Calu3 (cell line): ENCODE measurements at regions not wholly inside any gene's neighbourhood (a gene's known extent, or its start where the extent isn't known, plus 50 kb on each side); places are given as distances from the start of the nearest gene placed in this dataset.

Source experiments
- BruUV-seq: library from RNA; stranded (reverse); fragments of 400-500 nt; replicated peaks from 2 replicates; lab custom pipeline; 2021; lab: Mats Ljungman, UMichigan
- CTCF ChIA-PET: fragments of 300-600 bp; sonication (Branson Sonifier 250); formaldehyde crosslinking; loops from one replicate; lab custom pipeline; 2022; ENCODE audit warnings: antibody characterized with exemption; lab: Charles Lee
- DNase-seq: peaks from one replicate; pipeline ENCODE4 v3.0.0; 2022
- H3K27ac Mint-ChIP-seq: one replicate; pipeline ENCODE4 v1.8.0; 2022; ENCODE audit warnings: mixed read lengths; ENCODE audit not compliant: unreplicated experiment
- H3K27me3 Mint-ChIP-seq: one replicate; pipeline ENCODE4 v1.8.0; 2022; ENCODE audit warnings: mixed read lengths; ENCODE audit not compliant: unreplicated experiment
- H3K36me3 Mint-ChIP-seq: one replicate; pipeline ENCODE4 v1.8.0; 2022; ENCODE audit warnings: mild to moderate bottlenecking, moderate library complexity, mixed read lengths; ENCODE audit not compliant: insufficient read depth, unreplicated experiment
- H3K4me1 Mint-ChIP-seq: one replicate; pipeline ENCODE4 v1.8.0; 2022; ENCODE audit warnings: mild to moderate bottlenecking, low read depth, mixed read lengths; ENCODE audit not compliant: unreplicated experiment
- H3K4me3 Mint-ChIP-seq: one replicate; pipeline ENCODE4 v1.8.0; 2022; ENCODE audit warnings: mild to moderate bottlenecking, low read depth, moderate library complexity, mixed read lengths; ENCODE audit not compliant: unreplicated experiment
- H3K9me3 Mint-ChIP-seq: one replicate; pipeline ENCODE4 v1.8.0; 2022; ENCODE audit warnings: low read depth, mixed read lengths; ENCODE audit not compliant: unreplicated experiment
- intact Hi-C: fragments of 100-400 bp; cut with micrococcal nuclease; formaldehyde crosslinking; loops from one replicate; pipeline ENCODE4 v1.10.0; 2022; ENCODE audit not compliant: unreplicated experiment
- TF ChIP-seq, protein P1 (sequence below): fragments of 200-600 bp; IDR thresholded peaks from one replicate; pipeline ENCODE4 v1.8.0; 2022; ENCODE audit warnings: antibody characterized with exemption; ENCODE audit not compliant: unreplicated experiment

DNA sequence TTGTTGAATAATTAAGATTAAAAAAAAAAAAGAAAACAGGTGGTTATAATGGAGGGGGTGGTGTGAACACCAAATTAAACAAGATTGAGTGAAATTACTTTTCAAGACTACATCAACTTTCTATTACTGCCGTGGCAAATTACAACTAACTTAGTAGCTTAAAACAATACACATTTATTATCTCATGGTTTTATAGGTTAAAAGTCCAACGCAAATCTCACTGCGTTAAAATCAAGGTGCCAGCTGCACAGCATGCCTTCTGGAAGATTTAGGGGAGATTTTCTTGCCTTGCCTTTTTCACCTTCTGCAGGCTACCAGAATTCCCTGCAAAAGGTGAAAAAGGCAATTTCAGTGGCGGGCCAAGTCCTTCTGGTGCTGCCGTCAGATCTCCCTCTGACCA is 58.5 kb downstream of the ATXN3L start:
- Mint-ChIP-seq H3K4me3 (no peak overlapping the region), H3K27ac (no peak overlapping the region), H3K36me3 (no peaks in the 10 kb centered on the region), H3K9me3 (no peaks in the 10 kb centered on the region), H3K4me1 (no peaks in the 10 kb centered on the region), H3K27me3 (no peaks in the 10 kb centered on the region)
- TF ChIP-seq, protein P1, sequence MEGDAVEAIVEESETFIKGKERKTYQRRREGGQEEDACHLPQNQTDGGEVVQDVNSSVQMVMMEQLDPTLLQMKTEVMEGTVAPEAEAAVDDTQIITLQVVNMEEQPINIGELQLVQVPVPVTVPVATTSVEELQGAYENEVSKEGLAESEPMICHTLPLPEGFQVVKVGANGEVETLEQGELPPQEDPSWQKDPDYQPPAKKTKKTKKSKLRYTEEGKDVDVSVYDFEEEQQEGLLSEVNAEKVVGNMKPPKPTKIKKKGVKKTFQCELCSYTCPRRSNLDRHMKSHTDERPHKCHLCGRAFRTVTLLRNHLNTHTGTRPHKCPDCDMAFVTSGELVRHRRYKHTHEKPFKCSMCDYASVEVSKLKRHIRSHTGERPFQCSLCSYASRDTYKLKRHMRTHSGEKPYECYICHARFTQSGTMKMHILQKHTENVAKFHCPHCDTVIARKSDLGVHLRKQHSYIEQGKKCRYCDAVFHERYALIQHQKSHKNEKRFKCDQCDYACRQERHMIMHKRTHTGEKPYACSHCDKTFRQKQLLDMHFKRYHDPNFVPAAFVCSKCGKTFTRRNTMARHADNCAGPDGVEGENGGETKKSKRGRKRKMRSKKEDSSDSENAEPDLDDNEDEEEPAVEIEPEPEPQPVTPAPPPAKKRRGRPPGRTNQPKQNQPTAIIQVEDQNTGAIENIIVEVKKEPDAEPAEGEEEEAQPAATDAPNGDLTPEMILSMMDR = no peak
- no peak for DNase-seq
- BruUV-seq = no TSS peak
- intact Hi-C loops = no loop called here
- CTCF ChIA-PET = no interaction called here

DNA sequence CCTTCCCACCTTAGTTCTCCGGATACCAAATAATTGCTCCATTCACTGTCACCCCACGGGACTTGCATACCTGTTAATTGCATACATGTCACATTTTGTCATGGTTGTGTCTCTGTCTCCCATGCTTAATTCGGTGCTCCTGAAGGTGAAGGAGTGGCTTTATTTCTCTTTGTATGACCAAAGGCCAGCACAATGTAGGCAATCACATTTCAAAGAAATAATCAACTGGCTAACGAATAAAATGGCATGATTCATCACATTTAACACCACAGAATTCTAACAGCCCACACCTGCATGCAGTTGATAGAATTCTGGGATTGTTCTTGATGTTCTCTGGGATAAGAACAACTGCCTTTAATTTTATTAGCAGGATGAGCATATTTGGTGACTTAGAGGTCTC is 59.3 kb downstream of the ATXN3L start:
- no peaks in the 10 kb centered on the region for H3K9me3 Mint-ChIP-seq
- H3K4me3 Mint-ChIP-seq = no peak overlapping the region
- DNase-seq = no peak
- CTCF ChIA-PET = no interaction called here
- TF ChIP-seq, protein P1 = no peak
- no peaks in the 10 kb centered on the region for H3K4me1 Mint-ChIP-seq
- intact Hi-C loops = no loop called here
- H3K36me3 Mint-ChIP-seq = no peaks in the 10 kb centered on the region
- H3K27me3 Mint-ChIP-seq = no peaks in the 10 kb centered on the region
- H3K27ac Mint-ChIP-seq = no peak overlapping the region
- no TSS peak for BruUV-seq

DNA sequence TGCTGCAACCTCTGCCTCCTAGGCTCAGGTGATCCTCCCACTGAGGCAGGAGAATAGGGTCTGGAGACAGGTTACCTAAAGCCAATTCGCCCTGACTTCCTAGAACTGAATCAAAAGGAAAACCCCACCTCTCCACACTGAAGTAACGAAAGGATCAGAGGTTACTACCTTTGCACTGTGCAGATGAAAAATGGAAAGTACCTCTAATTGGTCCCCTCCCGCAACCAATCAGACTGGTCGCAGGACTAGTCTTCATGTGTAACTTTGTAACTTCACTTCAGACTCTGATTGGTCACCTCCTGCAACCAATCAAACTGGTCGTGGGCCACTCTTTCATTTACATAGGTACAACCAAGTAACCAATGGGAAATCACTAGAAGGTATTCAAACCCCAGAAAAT is 61.1 kb downstream of the ATXN3L start:
- H3K27me3 Mint-ChIP-seq = no peaks in the 10 kb centered on the region
- no peak for DNase-seq
- H3K4me3 Mint-ChIP-seq = no peak overlapping the region
- no peak overlapping the region for H3K27ac Mint-ChIP-seq
- H3K9me3 Mint-ChIP-seq = no peaks in the 10 kb centered on the region
- no TSS peak for BruUV-seq
- H3K4me1 Mint-ChIP-seq = peaks cover 13% of the 10 kb centered on the region
- CTCF ChIA-PET = no interaction called here
- H3K36me3 Mint-ChIP-seq = no peaks in the 10 kb centered on the region
- TF ChIP-seq, protein P1 = no peak
- intact Hi-C loops = loop anchor here (10.0 kb wide), 1 partner anchor 226 kb away; no protein-coding TSS in a partner anchor

DNA sequence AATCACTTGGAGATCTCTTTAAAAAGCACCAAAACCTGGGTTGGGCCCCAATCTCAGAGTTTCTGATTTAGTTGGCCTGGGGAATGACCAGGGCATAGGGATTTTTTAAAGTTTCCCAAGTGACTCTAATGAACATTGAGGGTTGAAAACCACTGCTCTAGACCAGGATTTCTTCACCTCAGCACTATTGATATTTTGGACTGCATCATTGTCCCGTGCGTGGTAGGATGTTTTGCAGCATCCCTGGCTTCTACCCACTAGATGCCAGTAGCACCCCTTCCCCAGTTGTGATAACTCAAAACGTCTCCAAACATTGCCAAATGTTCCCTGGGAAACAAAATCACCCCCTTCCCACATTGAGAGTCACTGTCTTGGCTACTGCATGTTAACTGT is 61.8 kb downstream of the ATXN3L start:
- CTCF ChIA-PET = no interaction called here
- peaks cover 20% of the 10 kb centered on the region for H3K4me1 Mint-ChIP-seq
- H3K27me3 Mint-ChIP-seq = no peaks in the 10 kb centered on the region
- DNase-seq = no peak
- intact Hi-C loops = loop anchor here (10.0 kb wide), 1 partner anchor 227 kb away; no protein-coding TSS in a partner anchor
- no TSS peak for BruUV-seq
- H3K4me3 Mint-ChIP-seq = no peak overlapping the region
- H3K9me3 Mint-ChIP-seq = no peaks in the 10 kb centered on the region
- TF ChIP-seq, protein P1 = no peak
- no peaks in the 10 kb centered on the region for H3K36me3 Mint-ChIP-seq
- no peak overlapping the region for H3K27ac Mint-ChIP-seq
